DND-41 (cell line): ENCODE measurements at regions not wholly inside any gene's neighbourhood (a gene's known extent, or its start where the extent isn't known, plus 50 kb on each side); places are given as distances from the start of the nearest gene placed in this dataset.

Experiments
- CTCF ChIP-seq: IDR thresholded peaks from 2 replicates; pipeline ENCODE4 v1.5.1; 2012; ENCODE audit warnings: borderline replicate concordance, low read length, moderate library complexity, mild to moderate bottlenecking; ENCODE audit not compliant: poor library complexity, severe bottlenecking; ENCODE audit errors: extremely low read depth
- EZH2 ChIP-seq: IDR thresholded peaks from 3 replicates; pipeline ENCODE4 v1.6.1; 2012; ENCODE audit warnings: borderline replicate concordance, low read depth, mild to moderate bottlenecking, moderate library complexity, low read length, inconsistent platforms; ENCODE audit not compliant: severe bottlenecking

DNA sequence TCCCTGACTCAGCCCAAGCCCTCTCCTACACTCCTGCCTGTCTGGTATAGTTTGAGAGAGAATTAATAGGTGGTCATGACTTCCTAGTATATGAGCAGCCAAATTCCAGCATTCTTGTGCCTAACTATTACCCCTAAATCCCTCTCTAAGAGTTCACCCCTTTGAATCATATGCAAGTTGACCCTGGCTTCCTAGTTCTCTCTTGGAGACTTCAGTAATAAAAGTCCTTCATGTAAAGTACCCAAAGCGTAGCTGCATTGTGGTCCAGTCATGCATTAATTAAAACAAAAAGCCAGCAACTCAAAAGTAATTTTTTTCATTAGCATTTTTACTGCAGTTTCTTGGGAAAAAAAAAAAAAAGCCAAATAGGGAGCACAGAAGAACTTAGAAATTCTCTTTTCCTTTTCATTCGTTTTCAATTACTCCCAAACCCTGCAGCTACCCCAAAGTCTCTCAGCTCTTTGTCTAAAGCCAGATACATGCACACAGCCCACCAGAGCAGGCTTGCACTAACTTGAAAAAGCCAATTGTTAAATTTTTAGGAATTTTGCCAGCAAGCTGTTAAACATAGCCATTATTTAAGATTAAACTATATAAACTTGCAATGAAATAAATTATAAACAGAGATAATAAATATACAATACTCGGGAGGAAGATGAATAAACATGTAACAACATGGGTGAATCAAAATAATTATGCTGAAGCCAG is 50.1 kb upstream of the STT3B start:
- TF ChIP-seq CTCF (no peak), EZH2 (no peak)
